HepG2 (cell line): ENCODE measurements at regions not wholly inside any gene's neighbourhood (a gene's known extent, or its start where the extent isn't known, plus 50 kb on each side); places are given as distances from the start of the nearest gene placed in this dataset.

Experiments
- ATAC-seq: fragments of 200-7000 bp; cut with Tn5 transposase; 3 replicates; pipeline ENCODE4 v1.9.1; 2020; ENCODE audit warnings: mild to moderate bottlenecking, moderate library complexity
- BruUV-seq: library from RNA; stranded (reverse); fragments of 400-500 nt; replicated peaks from 2 replicates; lab custom pipeline; 2021; lab: Mats Ljungman, UMichigan
- CTCF ChIA-PET: fragments of 300-600 bp; formaldehyde crosslinking; extraction: SDS; loops from one replicate; lab custom pipeline; 2021; ENCODE audit warnings: low total read pairs, inconsistent platforms, low intra/inter-chr PET ratio; lab: Yijun Ruan, JAX
- POLR2A ChIA-PET: fragments of 350-600 bp; sonication (Branson Sonifier 250); formaldehyde crosslinking; loops from one replicate; lab custom pipeline; 2020; ENCODE audit warnings: antibody characterized with exemption, inconsistent platforms; lab: Yijun Ruan, JAX
- DNase-seq: peaks from one replicate; pipeline ENCODE4 v3.0.0-alpha.2; 2015; ENCODE audit warnings: low spot score
- FAIRE-seq: peaks from 3 replicates; lab custom pipeline; 2011; peaks lifted over from hg19 to GRCh38; lab: Jason Lieb, UNC
- H2AFZ ChIP-seq: one replicate; pipeline ENCODE4 v1.6.1; 2011; ENCODE audit warnings: low read length, inconsistent platforms
- H3K27ac ChIP-seq: fragments of 300-600 bp; 3 replicates; pipeline ENCODE4 v1.8.0; 2011; ENCODE audit warnings: mixed run types, mild to moderate bottlenecking, mixed read lengths, low read length, inconsistent platforms; ENCODE audit not compliant: insufficient read depth; ENCODE audit errors: extremely low read length
- H3K27me3 ChIP-seq, 2 experiments: fragments of 200-600 bp in 1 of 2; 2 replicates in 1 of 2; 3 replicates in 1 of 2; pipeline versions ENCODE4 v1.6.0 to v1.8.0; 2011; ENCODE audit warnings: low read length in 2 of 2, mild to moderate bottlenecking in 2 of 2, moderate library complexity in 2 of 2, inconsistent platforms in 1 of 2; ENCODE audit not compliant: insufficient read depth in 2 of 2, control insufficient read depth in 1 of 2
- H3K36me3 ChIP-seq, 2 experiments: fragments of 200-600 bp in 1 of 2; replicated peaks in 1 of 2; 2 replicates in 1 of 2; 3 replicates in 1 of 2; pipeline versions ENCODE4 v1.5.1 to v1.8.0; 2011; ENCODE audit warnings: low read length in 2 of 2, inconsistent platforms in 1 of 2; ENCODE audit not compliant: insufficient read depth in 2 of 2, control insufficient read depth in 1 of 2
- H3K4me1 ChIP-seq: 2 replicates; pipeline ENCODE4 v1.5.1; 2012; ENCODE audit warnings: low read length, inconsistent platforms; ENCODE audit not compliant: insufficient read depth
- H3K4me2 ChIP-seq: 2 replicates; pipeline ENCODE4 v1.6.0; 2011; ENCODE audit warnings: low read depth, low read length, inconsistent platforms
- H3K4me3 ChIP-seq, 3 experiments: fragments of 200-600 bp in 1 of 3; sonication (generic), shearing (Covaris generic) in 1 of 3; replicated peaks in 1 of 3; 2 replicates each; pipeline ENCODE4 v1.5.1; 2011 to 2016; ENCODE audit warnings: low read length in 3 of 3, inconsistent platforms in 2 of 3, low read depth in 2 of 3, mild to moderate bottlenecking in 2 of 3, control low read depth in 1 of 3, mixed read lengths in 1 of 3; ENCODE audit not compliant: insufficient read depth in 1 of 3
- H3K79me2 ChIP-seq: one replicate; pipeline ENCODE4 v1.6.1; 2011; ENCODE audit warnings: low read length, inconsistent platforms; ENCODE audit not compliant: insufficient read depth
- H3K9ac ChIP-seq: 2 replicates; pipeline ENCODE4 v1.6.0; 2011; ENCODE audit warnings: mild to moderate bottlenecking, low read depth, low read length, inconsistent platforms; ENCODE audit not compliant: insufficient read depth
- H3K9me3 ChIP-seq: 2 replicates; pipeline ENCODE4 v1.5.1; 2012; ENCODE audit warnings: mild to moderate bottlenecking, low read length
- H4K20me1 ChIP-seq: 2 replicates; pipeline ENCODE4 v1.6.0; 2011; ENCODE audit warnings: inconsistent platforms, mild to moderate bottlenecking, low read length, moderate library complexity; ENCODE audit not compliant: insufficient read depth
- SMYD3 ChIP-seq: sonication (generic); formaldehyde crosslinking; IDR thresholded peaks from 2 replicates; pipeline ENCODE4 v1.8.1; 2023; ENCODE audit warnings: mild to moderate bottlenecking, missing genetic modification reagents
- SOX13 ChIP-seq, 3 experiments: fragments of 450-650 bp in 1 of 3; sonication (generic) in 1 of 3; formaldehyde crosslinking in 1 of 3; IDR thresholded peaks in 2 of 3; conservative IDR thresholded peaks in 1 of 3; 2 replicates each; pipeline versions ENCODE4 v1.5.0 to v1.6.1; 2016 to 2020; ENCODE audit warnings: antibody characterized with exemption in 1 of 3, mild to moderate bottlenecking in 1 of 3, missing compliant biosample characterization in 1 of 3, missing genetic modification reagents in 1 of 3, moderate library complexity in 1 of 3
- ZKSCAN8 ChIP-seq: IDR thresholded peaks from 2 replicates; pipeline ENCODE4 v1.6.1; 2016; ENCODE audit warnings: borderline replicate concordance, missing genetic modification reagents, missing compliant biosample characterization
- ZNF567 ChIP-seq: sonication (generic); formaldehyde crosslinking; IDR thresholded peaks from 2 replicates; pipeline ENCODE4 v1.8.1; 2023; ENCODE audit warnings: mild to moderate bottlenecking, missing genetic modification reagents, borderline replicate concordance
- ZNF598 ChIP-seq: sonication (generic); formaldehyde crosslinking; IDR thresholded peaks from 2 replicates; pipeline ENCODE4 v1.5.1; 2020; ENCODE audit warnings: mild to moderate bottlenecking, missing genetic modification reagents, borderline replicate concordance
- ZNF619 ChIP-seq: sonication (generic); formaldehyde crosslinking; IDR thresholded peaks from 2 replicates; pipeline ENCODE4 v1.4.0; 2020; ENCODE audit warnings: mild to moderate bottlenecking, missing genetic modification reagents
- ZNF7 ChIP-seq: IDR thresholded peaks from 2 replicates; pipeline ENCODE4 v1.6.1; 2016; ENCODE audit warnings: missing biosample characterization, missing genetic modification reagents
- WGBS: methylation state at CpG from one replicate; pipeline ENCODE4 v1.1.6; 2017; ENCODE audit warnings: low lambda C conversion rate; 5-methylcytosine and 5-hydroxymethylcytosine counted together
- in situ Hi-C: cut with HindIII; loops from 2 replicates; pipeline ENCODE4 v1.10.0; 2017; ENCODE audit warnings: low pct_unique_long_range_greater_than_20kb; ENCODE audit not compliant: extremely low pct_ligation_motif_present
- intact Hi-C: fragments of 100-400 bp; cut with micrococcal nuclease; formaldehyde crosslinking; loops from one replicate; pipeline ENCODE4 v1.10.0; 2022; ENCODE audit not compliant: unreplicated experiment
- TF ChIP-seq, protein P1 (sequence below): sonication (generic); formaldehyde crosslinking; IDR thresholded peaks from 2 replicates; pipeline ENCODE4 v1.8.0; 2022; ENCODE audit warnings: missing genetic modification reagents, mild to moderate bottlenecking, moderate library complexity, borderline replicate concordance

DNA sequence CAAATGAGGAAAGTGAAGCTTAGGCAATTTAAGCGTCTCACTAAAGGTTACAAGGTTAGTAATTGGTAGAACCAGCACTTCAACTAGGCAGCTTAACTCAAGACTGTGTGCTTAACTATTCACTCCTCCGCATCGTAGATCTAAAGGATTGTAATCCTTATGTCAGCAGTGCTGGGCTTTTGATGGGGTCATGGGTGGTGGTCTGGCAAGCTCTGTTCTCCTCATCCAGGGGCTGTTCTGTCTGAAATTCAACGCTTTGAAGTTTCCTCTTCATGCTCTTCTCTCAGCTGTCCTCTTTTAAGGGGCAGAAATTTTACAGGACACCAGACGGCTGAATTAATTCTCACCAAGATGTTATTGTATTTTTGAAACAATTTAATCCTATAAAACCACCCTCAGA, 165.5 kb upstream of the FAM98A start:
- no peaks in the 10 kb centered on the region for H3K79me2 ChIP-seq
- intact Hi-C loops (no loop called here), in situ Hi-C loops (no loop called here)
- 22% methylated on average over 5 of the region's 5 CpGs for WGBS
- no peaks in the 10 kb centered on the region for H3K27me3 ChIP-seq
- no peak overlapping the region for H3K4me3 ChIP-seq
- DNase-seq (no peak), ATAC-seq (no peak), FAIRE-seq (no peak)
- no peak overlapping the region for H3K27ac ChIP-seq
- H2AFZ ChIP-seq = no peak overlapping the region
- POLR2A ChIA-PET = no interaction called here
- CTCF ChIA-PET = no interaction called here
- no TSS peak for BruUV-seq
- H3K36me3 ChIP-seq = no peaks in the 10 kb centered on the region
- H3K4me2 ChIP-seq = no peak overlapping the region
- H4K20me1 ChIP-seq = no peaks in the 10 kb centered on the region
- H3K9ac ChIP-seq = no peak overlapping the region
- H3K9me3 ChIP-seq = peaks cover 8% of the 10 kb centered on the region; the same call in 1 of the 2 replicates
- no peaks in the 10 kb centered on the region for H3K4me1 ChIP-seq
- TF ChIP-seq ZNF619 (CRISPR knock-in tag) = no peak
- TF ChIP-seq ZNF7 = no peak
- TF ChIP-seq ZKSCAN8 = no peak
- TF ChIP-seq ZNF598 (CRISPR knock-in tag) = no peak
- TF ChIP-seq SMYD3 (CRISPR knock-in tag) = no peak
- no peak for TF ChIP-seq ZNF567 (CRISPR knock-in tag)
- no peak for TF ChIP-seq SOX13 (IDR thresholded peaks at IDR 0.05)
- no peak for TF ChIP-seq SOX13 (CRISPR knock-in tag; conservative IDR thresholded peaks at IDR 0.05 in 1 of 2, IDR thresholded peaks at IDR 0.05 in 1 of 2)
- TF ChIP-seq, protein P1, sequence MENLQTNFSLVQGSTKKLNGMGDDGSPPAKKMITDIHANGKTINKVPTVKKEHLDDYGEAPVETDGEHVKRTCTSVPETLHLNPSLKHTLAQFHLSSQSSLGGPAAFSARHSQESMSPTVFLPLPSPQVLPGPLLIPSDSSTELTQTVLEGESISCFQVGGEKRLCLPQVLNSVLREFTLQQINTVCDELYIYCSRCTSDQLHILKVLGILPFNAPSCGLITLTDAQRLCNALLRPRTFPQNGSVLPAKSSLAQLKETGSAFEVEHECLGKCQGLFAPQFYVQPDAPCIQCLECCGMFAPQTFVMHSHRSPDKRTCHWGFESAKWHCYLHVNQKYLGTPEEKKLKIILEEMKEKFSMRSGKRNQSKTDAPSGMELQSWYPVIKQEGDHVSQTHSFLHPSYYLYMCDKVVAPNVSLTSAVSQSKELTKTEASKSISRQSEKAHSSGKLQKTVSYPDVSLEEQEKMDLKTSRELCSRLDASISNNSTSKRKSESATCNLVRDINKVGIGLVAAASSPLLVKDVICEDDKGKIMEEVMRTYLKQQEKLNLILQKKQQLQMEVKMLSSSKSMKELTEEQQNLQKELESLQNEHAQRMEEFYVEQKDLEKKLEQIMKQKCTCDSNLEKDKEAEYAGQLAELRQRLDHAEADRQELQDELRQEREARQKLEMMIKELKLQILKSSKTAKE (CRISPR knock-in tag) = no peak
- TF ChIP-seq, all 625 proteins: peak for 0
